Endothelial cell (in vitro differentiated cells): ENCODE measurements at regions not wholly inside any gene's neighbourhood (a gene's known extent, or its start where the extent isn't known, plus 50 kb on each side); places are given as distances from the start of the nearest gene placed in this dataset.

Source experiments
- DNase-seq: peaks from one replicate; pipeline ENCODE4 v3.0.0; 2021; ENCODE audit warnings: low spot score
- H3K27ac Mint-ChIP-seq: one replicate; pipeline ENCODE4 v1.8.0; 2021; ENCODE audit warnings: mixed read lengths, inconsistent platforms; ENCODE audit not compliant: unreplicated experiment
- H3K27me3 Mint-ChIP-seq: one replicate; pipeline ENCODE4 v1.8.0; 2021; ENCODE audit warnings: mild to moderate bottlenecking, moderate library complexity, mixed read lengths, inconsistent platforms; ENCODE audit not compliant: unreplicated experiment
- H3K36me3 Mint-ChIP-seq: one replicate; pipeline ENCODE4 v1.8.0; 2021; ENCODE audit warnings: mild to moderate bottlenecking, low read depth, mixed read lengths, inconsistent platforms; ENCODE audit not compliant: unreplicated experiment
- H3K4me1 Mint-ChIP-seq: one replicate; pipeline ENCODE4 v1.8.0; 2021; ENCODE audit warnings: mild to moderate bottlenecking, mixed read lengths, inconsistent platforms; ENCODE audit not compliant: unreplicated experiment
- H3K4me3 Mint-ChIP-seq: one replicate; pipeline ENCODE4 v1.8.0; 2021; ENCODE audit warnings: mild to moderate bottlenecking, mixed read lengths, inconsistent platforms; ENCODE audit not compliant: unreplicated experiment
- H3K9me3 Mint-ChIP-seq: one replicate; pipeline ENCODE4 v1.8.0; 2021; ENCODE audit warnings: mixed read lengths, inconsistent platforms; ENCODE audit not compliant: unreplicated experiment
- TF ChIP-seq, protein P1 (sequence below): fragments of 200-600 bp; sonication (generic); IDR thresholded peaks from one replicate; pipeline ENCODE4 v1.5.0; 2021; ENCODE audit warnings: antibody characterized with exemption; ENCODE audit not compliant: unreplicated experiment

DNA sequence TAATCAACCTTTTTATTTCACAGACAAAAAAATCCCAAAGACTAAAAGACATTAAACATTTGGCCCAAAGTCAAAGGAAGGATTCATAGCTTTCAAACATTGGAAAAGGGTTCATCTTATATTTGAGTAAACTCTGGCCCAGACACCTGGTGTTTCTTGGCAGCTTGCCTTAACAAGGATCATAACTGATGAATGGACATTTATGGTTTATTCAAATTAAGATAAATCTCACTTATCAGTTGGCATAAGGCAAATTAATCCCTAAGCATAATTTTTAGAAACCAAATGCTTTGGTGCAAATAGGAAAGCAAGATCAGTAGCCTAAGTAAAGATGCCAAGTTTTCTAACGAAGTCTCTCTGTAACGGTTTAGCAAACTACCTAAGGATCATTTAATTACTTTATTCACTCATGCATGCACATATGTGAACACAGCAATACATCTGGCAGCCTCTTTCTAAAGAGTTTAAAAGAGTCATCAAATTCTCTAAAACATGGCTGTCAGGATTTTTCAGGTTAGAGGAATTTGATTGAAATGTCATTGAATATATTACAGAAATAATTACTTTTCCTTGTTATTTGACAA lies 323.4 kb upstream of the RBMS1 start:
- Mint-ChIP-seq H3K27ac (no peak overlapping the region), H3K4me3 (no peak overlapping the region), H3K4me1 (no peaks in the 10 kb centered on the region), H3K27me3 (peaks cover 2% of the 10 kb centered on the region), H3K36me3 (no peaks in the 10 kb centered on the region), H3K9me3 (no peaks in the 10 kb centered on the region)
- DNase-seq = no peak
- TF ChIP-seq, protein P1, sequence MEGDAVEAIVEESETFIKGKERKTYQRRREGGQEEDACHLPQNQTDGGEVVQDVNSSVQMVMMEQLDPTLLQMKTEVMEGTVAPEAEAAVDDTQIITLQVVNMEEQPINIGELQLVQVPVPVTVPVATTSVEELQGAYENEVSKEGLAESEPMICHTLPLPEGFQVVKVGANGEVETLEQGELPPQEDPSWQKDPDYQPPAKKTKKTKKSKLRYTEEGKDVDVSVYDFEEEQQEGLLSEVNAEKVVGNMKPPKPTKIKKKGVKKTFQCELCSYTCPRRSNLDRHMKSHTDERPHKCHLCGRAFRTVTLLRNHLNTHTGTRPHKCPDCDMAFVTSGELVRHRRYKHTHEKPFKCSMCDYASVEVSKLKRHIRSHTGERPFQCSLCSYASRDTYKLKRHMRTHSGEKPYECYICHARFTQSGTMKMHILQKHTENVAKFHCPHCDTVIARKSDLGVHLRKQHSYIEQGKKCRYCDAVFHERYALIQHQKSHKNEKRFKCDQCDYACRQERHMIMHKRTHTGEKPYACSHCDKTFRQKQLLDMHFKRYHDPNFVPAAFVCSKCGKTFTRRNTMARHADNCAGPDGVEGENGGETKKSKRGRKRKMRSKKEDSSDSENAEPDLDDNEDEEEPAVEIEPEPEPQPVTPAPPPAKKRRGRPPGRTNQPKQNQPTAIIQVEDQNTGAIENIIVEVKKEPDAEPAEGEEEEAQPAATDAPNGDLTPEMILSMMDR = no peak

DNA sequence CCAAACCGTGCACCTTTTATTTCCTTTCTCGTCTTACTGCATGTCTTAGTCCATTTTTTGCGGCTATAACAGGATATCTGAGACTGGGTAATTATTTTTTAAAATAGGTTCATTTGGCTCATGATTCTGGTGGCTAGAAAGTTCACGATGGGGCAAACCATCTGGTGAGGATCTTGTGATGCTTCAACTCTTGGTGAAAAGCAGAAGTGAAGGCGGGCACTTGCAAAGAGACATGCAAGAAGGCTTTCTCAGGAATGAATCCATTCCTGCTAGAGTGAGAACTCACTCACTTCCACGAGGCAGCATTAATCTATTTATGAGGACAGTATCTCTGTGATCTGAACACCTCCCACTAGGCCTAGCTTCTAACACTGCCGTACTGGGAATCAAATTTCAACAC lies 327.1 kb upstream of the RBMS1 start:
- H3K9me3 Mint-ChIP-seq = no peaks in the 10 kb centered on the region
- H3K4me1 Mint-ChIP-seq = no peaks in the 10 kb centered on the region
- no peaks in the 10 kb centered on the region for H3K36me3 Mint-ChIP-seq
- H3K27me3 Mint-ChIP-seq = peaks cover 1% of the 10 kb centered on the region
- no peak overlapping the region for H3K4me3 Mint-ChIP-seq
- TF ChIP-seq, protein P1 = no peak
- H3K27ac Mint-ChIP-seq = no peak overlapping the region
- DNase-seq = no peak

DNA sequence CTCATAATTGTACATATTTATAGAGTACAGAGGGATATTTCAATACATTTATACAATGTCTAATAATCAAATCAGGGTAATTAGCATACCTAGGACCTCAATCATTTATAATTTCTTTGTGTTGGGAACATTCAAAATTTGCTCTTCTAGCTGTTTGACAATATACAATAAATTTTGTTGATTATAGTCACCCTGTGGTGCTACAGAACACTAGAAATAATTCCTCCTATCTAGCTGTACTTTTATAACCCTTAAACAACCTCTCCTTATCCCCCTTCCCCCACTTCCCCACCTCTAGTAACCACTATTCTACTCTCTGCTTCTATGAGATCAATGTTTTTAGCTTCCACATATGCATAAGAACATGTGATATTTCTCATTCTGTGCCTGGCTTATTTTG lies 328.4 kb upstream of the RBMS1 start:
- no peaks in the 10 kb centered on the region for H3K9me3 Mint-ChIP-seq
- no peak overlapping the region for H3K4me3 Mint-ChIP-seq
- no peak overlapping the region for H3K27ac Mint-ChIP-seq
- H3K27me3 Mint-ChIP-seq = no peaks in the 10 kb centered on the region
- TF ChIP-seq, protein P1 = no peak
- DNase-seq = no peak
- no peaks in the 10 kb centered on the region for H3K4me1 Mint-ChIP-seq
- no peaks in the 10 kb centered on the region for H3K36me3 Mint-ChIP-seq

DNA sequence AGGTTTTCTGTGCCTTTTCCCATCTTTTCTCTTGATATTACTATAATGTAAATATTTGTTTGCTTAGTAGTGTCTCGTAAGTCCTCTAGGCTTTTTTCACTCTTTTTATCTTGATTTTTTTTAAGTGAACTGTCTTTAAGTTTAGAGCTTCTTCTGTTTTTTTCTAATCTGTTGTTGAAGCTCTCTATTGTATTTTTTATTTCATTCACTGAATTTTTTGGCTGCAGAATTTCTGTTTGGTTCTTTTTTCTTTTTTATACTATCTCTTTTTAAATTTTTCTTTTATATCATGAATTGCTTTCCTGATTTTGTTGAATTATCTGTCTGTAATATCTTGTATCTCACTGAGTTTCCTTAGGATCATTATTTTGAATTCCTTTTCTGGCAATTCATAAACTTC lies 331.8 kb upstream of the RBMS1 start:
- H3K27ac Mint-ChIP-seq = no peak overlapping the region
- no peak overlapping the region for H3K4me3 Mint-ChIP-seq
- no peaks in the 10 kb centered on the region for H3K27me3 Mint-ChIP-seq
- H3K9me3 Mint-ChIP-seq = no peaks in the 10 kb centered on the region
- DNase-seq = no peak
- TF ChIP-seq, protein P1 = no peak
- H3K4me1 Mint-ChIP-seq = no peaks in the 10 kb centered on the region
- H3K36me3 Mint-ChIP-seq = no peaks in the 10 kb centered on the region

DNA sequence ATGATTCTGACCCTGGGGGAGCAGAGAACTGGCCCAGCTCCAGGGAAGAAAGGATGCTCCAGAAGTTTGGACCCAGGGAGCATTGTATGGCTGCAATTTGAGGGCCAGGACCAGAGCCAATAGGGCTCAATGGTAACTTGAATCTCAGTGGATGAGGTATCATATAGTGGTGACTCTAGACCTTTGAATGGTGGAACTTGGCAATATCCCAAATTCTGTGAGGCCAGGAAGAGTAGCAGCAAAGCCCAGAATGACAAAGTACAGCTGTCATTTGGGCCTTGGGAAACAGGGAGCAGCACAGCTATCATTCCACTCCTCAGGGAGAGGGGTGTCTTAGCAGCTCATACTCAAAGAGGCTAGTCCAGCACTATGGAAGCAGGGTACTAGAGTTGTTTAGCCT lies 332.9 kb upstream of the RBMS1 start:
- H3K27ac Mint-ChIP-seq = no peak overlapping the region
- H3K36me3 Mint-ChIP-seq = no peaks in the 10 kb centered on the region
- no peak for DNase-seq
- TF ChIP-seq, protein P1 = no peak
- no peaks in the 10 kb centered on the region for H3K4me1 Mint-ChIP-seq
- no peak overlapping the region for H3K4me3 Mint-ChIP-seq
- H3K9me3 Mint-ChIP-seq = no peaks in the 10 kb centered on the region
- H3K27me3 Mint-ChIP-seq = no peaks in the 10 kb centered on the region
